Natural killer cell (primary cell): ENCODE measurements at regions not wholly inside any gene's neighbourhood (a gene's known extent, or its start where the extent isn't known, plus 50 kb on each side); places are given as distances from the start of the nearest gene placed in this dataset.

Source experiments
- ATAC-seq, 3 donors: fragments of 150-1000 bp in 2 of 3; fragments of 200-7000 bp in 1 of 3; cut with Tn5 transposase; 1 replicate in 1 of 3; 2 replicates in 2 of 3; pipeline ENCODE4 v1.10.0; 2021; ENCODE audit warnings: mild to moderate bottlenecking in 2 of 3, moderate library complexity in 2 of 3
- DNase-seq, 2 donors: peaks; one replicate each; pipeline versions ENCODE4 v3.0.0 to v3.0.0-alpha.2; 2013 to 2021; ENCODE audit warnings: mixed read lengths in 1 of 2
- H3K27ac ChIP-seq: one replicate; pipeline ENCODE4 v1.5.1; 2013; ENCODE audit warnings: mild to moderate bottlenecking, low read length
- H3K27me3 ChIP-seq: one replicate; pipeline ENCODE4 v1.6.1; 2013; ENCODE audit warnings: low read length; ENCODE audit not compliant: control insufficient read depth, insufficient read depth
- H3K36me3 ChIP-seq: one replicate; pipeline ENCODE4 v1.6.1; 2013; ENCODE audit warnings: low read length; ENCODE audit not compliant: control insufficient read depth, insufficient read depth
- H3K4me1 ChIP-seq: one replicate; pipeline ENCODE4 v1.6.1; 2013; ENCODE audit warnings: low read length; ENCODE audit not compliant: control insufficient read depth, insufficient read depth
- H3K4me3 ChIP-seq: one replicate; pipeline ENCODE4 v1.5.1; 2013; ENCODE audit warnings: low read length
- H3K9me3 ChIP-seq: one replicate; pipeline ENCODE4 v1.6.1; 2013; ENCODE audit warnings: low read length; ENCODE audit not compliant: control insufficient read depth, insufficient read depth
- H3K27ac Mint-ChIP-seq, 2 donors: one replicate each; pipeline ENCODE4 v1.8.0; 2022; ENCODE audit warnings: mild to moderate bottlenecking in 2 of 2, mixed read lengths in 2 of 2, moderate library complexity in 1 of 2
- H3K27me3 Mint-ChIP-seq, 2 donors: one replicate each; pipeline ENCODE4 v1.8.0; 2022; ENCODE audit warnings: low read depth in 2 of 2, mixed read lengths in 2 of 2
- H3K36me3 Mint-ChIP-seq: one replicate; pipeline ENCODE4 v1.8.0; 2022; ENCODE audit warnings: mixed read lengths
- H3K4me1 Mint-ChIP-seq, 2 donors: one replicate each; pipeline ENCODE4 v1.8.0; 2022; ENCODE audit warnings: mixed read lengths in 2 of 2
- H3K4me3 Mint-ChIP-seq: one replicate; pipeline ENCODE4 v1.8.0; 2022; ENCODE audit warnings: mild to moderate bottlenecking, moderate library complexity, mixed read lengths
- H3K9me3 Mint-ChIP-seq, 2 donors: one replicate each; pipeline ENCODE4 v1.8.0; 2022; ENCODE audit warnings: mixed read lengths in 2 of 2
- WGBS: methylation state at CpG from one replicate; pipeline ENCODE4 v1.1.7; 2013; ENCODE audit warnings: missing lambda C conversion rate; ENCODE audit not compliant: insufficient coverage; 5-methylcytosine and 5-hydroxymethylcytosine counted together
- intact Hi-C: fragments of 100-400 bp; cut with micrococcal nuclease; formaldehyde crosslinking; loops from one replicate; pipeline ENCODE4 v1.14.2; 2022
- TF ChIP-seq, protein P1 (sequence below): fragments of 200-600 bp; IDR thresholded peaks from one replicate; pipeline ENCODE4 v1.8.0; 2022; ENCODE audit warnings: antibody characterized with exemption

DNA sequence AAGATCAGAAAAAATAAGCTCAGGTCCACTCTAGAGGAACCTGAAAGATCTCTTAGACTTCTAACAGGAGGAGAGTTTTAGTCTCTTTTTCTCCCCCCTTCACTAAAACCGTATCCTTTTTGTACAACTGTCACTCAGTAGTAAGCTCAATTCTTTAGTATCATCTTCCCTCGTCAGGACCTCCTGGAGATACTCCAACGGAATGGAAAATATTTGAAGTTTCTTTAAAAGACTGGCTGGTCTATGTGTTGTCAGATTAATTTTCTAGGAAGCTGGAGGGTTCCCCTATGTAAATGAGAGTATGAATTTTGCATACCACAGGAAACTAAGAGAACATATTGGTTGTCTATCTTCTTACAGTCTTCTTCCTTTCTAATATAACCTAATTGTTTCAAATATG, 747.7 kb upstream of the CBLB start:
- Mint-ChIP-seq H3K4me1 (no peaks in the 10 kb centered on the region), H3K9me3 (peaks cover 0 to 2% of the 10 kb centered on the region in 2 donors), H3K4me3 (no peak overlapping the region), H3K27me3 (no peaks in the 10 kb centered on the region), H3K36me3 (no peaks in the 10 kb centered on the region), H3K27ac (no peak overlapping the region)
- no peaks in the 10 kb centered on the region for H3K27me3 ChIP-seq
- WGBS = 86% methylated on average over 3 of the region's 3 CpGs
- peaks cover 5% of the 10 kb centered on the region for H3K9me3 ChIP-seq
- no peaks in the 10 kb centered on the region for H3K36me3 ChIP-seq
- ATAC-seq (no peak), DNase-seq (no peak)
- no peak overlapping the region for H3K4me3 ChIP-seq
- TF ChIP-seq, protein P1, sequence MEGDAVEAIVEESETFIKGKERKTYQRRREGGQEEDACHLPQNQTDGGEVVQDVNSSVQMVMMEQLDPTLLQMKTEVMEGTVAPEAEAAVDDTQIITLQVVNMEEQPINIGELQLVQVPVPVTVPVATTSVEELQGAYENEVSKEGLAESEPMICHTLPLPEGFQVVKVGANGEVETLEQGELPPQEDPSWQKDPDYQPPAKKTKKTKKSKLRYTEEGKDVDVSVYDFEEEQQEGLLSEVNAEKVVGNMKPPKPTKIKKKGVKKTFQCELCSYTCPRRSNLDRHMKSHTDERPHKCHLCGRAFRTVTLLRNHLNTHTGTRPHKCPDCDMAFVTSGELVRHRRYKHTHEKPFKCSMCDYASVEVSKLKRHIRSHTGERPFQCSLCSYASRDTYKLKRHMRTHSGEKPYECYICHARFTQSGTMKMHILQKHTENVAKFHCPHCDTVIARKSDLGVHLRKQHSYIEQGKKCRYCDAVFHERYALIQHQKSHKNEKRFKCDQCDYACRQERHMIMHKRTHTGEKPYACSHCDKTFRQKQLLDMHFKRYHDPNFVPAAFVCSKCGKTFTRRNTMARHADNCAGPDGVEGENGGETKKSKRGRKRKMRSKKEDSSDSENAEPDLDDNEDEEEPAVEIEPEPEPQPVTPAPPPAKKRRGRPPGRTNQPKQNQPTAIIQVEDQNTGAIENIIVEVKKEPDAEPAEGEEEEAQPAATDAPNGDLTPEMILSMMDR = no peak
- intact Hi-C loops = no loop called here
- no peak overlapping the region for H3K27ac ChIP-seq
- no peaks in the 10 kb centered on the region for H3K4me1 ChIP-seq

DNA sequence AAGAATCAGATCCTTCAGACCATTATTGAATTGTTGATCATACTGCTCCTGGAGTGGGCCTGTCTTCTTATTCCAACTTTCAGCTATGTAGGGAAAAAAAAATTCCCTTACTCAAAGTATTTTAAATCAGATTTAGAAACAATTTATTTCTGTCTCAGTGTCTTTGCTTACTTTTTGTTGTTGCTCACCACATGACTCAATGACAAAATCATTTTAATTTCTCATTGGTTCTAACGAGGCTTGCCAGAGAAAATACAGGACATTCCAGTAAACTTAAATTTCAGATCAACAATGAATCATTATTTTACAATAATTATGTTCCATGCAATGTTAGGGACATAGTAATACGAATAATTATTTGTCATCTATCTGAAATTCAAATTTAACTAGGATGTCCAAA, 748.5 kb upstream of the CBLB start:
- no CpG with 5 or more reads among the region's 2 CpGs for WGBS
- H3K4me1 Mint-ChIP-seq = no peaks in the 10 kb centered on the region

DNA sequence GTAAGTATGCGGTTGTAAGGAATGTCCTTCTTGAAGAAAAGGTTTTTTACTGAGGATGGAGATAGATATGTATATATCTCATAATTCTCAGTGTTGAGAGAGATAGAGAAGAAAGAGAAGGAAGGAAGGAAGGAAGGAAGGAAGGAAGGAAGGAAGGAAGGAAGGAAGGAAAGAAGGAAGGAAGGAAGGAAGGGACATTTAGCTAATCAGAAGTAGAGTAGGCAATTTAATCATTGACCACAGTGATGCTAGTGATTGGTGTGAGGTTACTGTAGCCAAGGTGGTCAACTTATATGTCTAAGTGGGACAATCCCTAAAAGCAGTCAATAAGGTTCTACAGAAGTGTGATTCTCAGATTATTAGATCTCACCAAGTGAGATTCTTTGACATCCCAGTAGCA, 751.8 kb upstream of the CBLB start:
- TF ChIP-seq, protein P1 = no peak
- H3K27ac ChIP-seq = no peak overlapping the region

More for the DNA sequence above, 748.5 kb upstream of the CBLB start:
- Histone ChIP-seq H3K4me1 (no peaks in the 10 kb centered on the region), H3K9me3 (peaks cover 5% of the 10 kb centered on the region), H3K36me3 (no peaks in the 10 kb centered on the region), H3K4me3 (no peak overlapping the region), H3K27me3 (no peaks in the 10 kb centered on the region), H3K27ac (no peak overlapping the region)
- TF ChIP-seq, protein P1 = no peak
- intact Hi-C loops = no loop called here
- ATAC-seq (no peak), DNase-seq (no peak)
- Mint-ChIP-seq H3K27ac (no peak overlapping the region), H3K36me3 (no peaks in the 10 kb centered on the region), H3K4me3 (no peak overlapping the region), H3K9me3 (peaks cover 0 to 4% of the 10 kb centered on the region in 2 donors), H3K27me3 (no peaks in the 10 kb centered on the region)

GRCh38 chr3:106624154-106624553, 753.1 kb upstream of the CCDC54 start:
- H3K9me3 Mint-ChIP-seq = peaks cover 10% of the 10 kb centered on the region in 2 donors
- Histone ChIP-seq H3K36me3 (no peaks in the 10 kb centered on the region), H3K27me3 (no peaks in the 10 kb centered on the region), H3K27ac (no peak overlapping the region), H3K4me3 (no peak overlapping the region), H3K4me1 (no peaks in the 10 kb centered on the region), H3K9me3 (no peaks in the 10 kb centered on the region)
- WGBS = 78% methylated on average over 1 of the region's 1 CpG
- no peaks in the 10 kb centered on the region for H3K4me1 Mint-ChIP-seq
- no peak overlapping the region for H3K27ac Mint-ChIP-seq
- H3K36me3 Mint-ChIP-seq = peaks cover 13% of the 10 kb centered on the region
- intact Hi-C loops = no loop called here
- TF ChIP-seq, protein P1 = no peak
- no peaks in the 10 kb centered on the region for H3K27me3 Mint-ChIP-seq
- DNase-seq (no peak), ATAC-seq (no peak)
- H3K4me3 Mint-ChIP-seq = no peak overlapping the region

More for the DNA sequence above, 751.8 kb upstream of the CBLB start:
- H3K4me1 ChIP-seq = no peaks in the 10 kb centered on the region
- 100% methylated on average over 1 of the region's 1 CpG for WGBS
- H3K4me1 Mint-ChIP-seq = no peaks in the 10 kb centered on the region
- peaks cover 13% of the 10 kb centered on the region for H3K36me3 Mint-ChIP-seq
- ATAC-seq (no peak), DNase-seq (no peak)
- H3K4me3 Mint-ChIP-seq = no peak overlapping the region
- no peaks in the 10 kb centered on the region for H3K27me3 Mint-ChIP-seq
- peaks cover 10% of the 10 kb centered on the region in 2 donors for H3K9me3 Mint-ChIP-seq
- intact Hi-C loops = no loop called here
- no peaks in the 10 kb centered on the region for H3K36me3 ChIP-seq
- no peaks in the 10 kb centered on the region for H3K9me3 ChIP-seq
- H3K27ac Mint-ChIP-seq = no peak overlapping the region
- no peak overlapping the region for H3K4me3 ChIP-seq
- no peaks in the 10 kb centered on the region for H3K27me3 ChIP-seq
